ENCODE measurements at regions not wholly inside any gene's neighbourhood (a gene's known extent, or its start where the extent isn't known, plus 50 kb on each side); places are given as distances from the start of the nearest gene placed in this dataset.

GRCh38 chr1:188359315-188359714 lies 1530.6 kb downstream of the PLA2G4A start:
- intact Hi-C loops (cut with micrococcal nuclease) = no loop called here
- ATAC-seq = no peak

GRCh38 chr1:188363943-188364342 lies 1535.2 kb downstream of the PLA2G4A start:
- intact Hi-C loops (cut with micrococcal nuclease) = no loop called here
- DNase-seq (no peak), ATAC-seq (no peak)

More at GRCh38 chr1:188359315-188359714, 1530.6 kb downstream of the PLA2G4A start:
- DNase-seq = no peak

- no peak for DNase-seq
- no peak for ATAC-seq
- intact Hi-C loops (cut with micrococcal nuclease) = no loop called here
Measured at GRCh38 chr1:188364927-188365449, 1536.2 kb downstream of the PLA2G4A start.

- intact Hi-C loops (cut with micrococcal nuclease) = no loop called here
- ATAC-seq (no peak), DNase-seq (no peak)
Measured at GRCh38 chr1:188365874-188366273, 1537.1 kb downstream of the PLA2G4A start.

- no peak for ATAC-seq
- intact Hi-C loops (cut with micrococcal nuclease) = no loop called here
- DNase-seq = no peak
Measured at GRCh38 chr1:188367661-188368060, 1538.9 kb downstream of the PLA2G4A start.

- DNase-seq (no peak), ATAC-seq (no peak)
- intact Hi-C loops (cut with micrococcal nuclease) = no loop called here
Measured at GRCh38 chr1:188371295-188371806, 1542.6 kb downstream of the PLA2G4A start.

GRCh38 chr1:188372821-188373220 lies 1544.1 kb downstream of the PLA2G4A start:
- ATAC-seq (no peak), DNase-seq (no peak)
- intact Hi-C loops (cut with micrococcal nuclease) = no loop called here

GRCh38 chr1:188382851-188383250 lies 1554.1 kb downstream of the PLA2G4A start:
- no peak for ATAC-seq
- intact Hi-C loops (cut with micrococcal nuclease) = no loop called here
- no peak for DNase-seq

GRCh38 chr1:188386161-188386560 lies 1557.4 kb downstream of the PLA2G4A start:
- no peak for ATAC-seq
- intact Hi-C loops (cut with micrococcal nuclease) = no loop called here
- no peak for DNase-seq

- no peak for ATAC-seq
Measured at GRCh38 chr1:188386666-188387065, 1557.9 kb downstream of the PLA2G4A start.

GRCh38 chr1:188394677-188395076 lies 1565.9 kb downstream of the PLA2G4A start:
- ATAC-seq (no peak), DNase-seq (no peak)
- intact Hi-C loops (cut with micrococcal nuclease) = no loop called here

More at GRCh38 chr1:188386666-188387065, 1557.9 kb downstream of the PLA2G4A start:
- intact Hi-C loops (cut with micrococcal nuclease) = no loop called here
- no peak for DNase-seq

- DNase-seq = no peak
- ATAC-seq = no peak
- intact Hi-C loops (cut with micrococcal nuclease) = no loop called here
Measured at GRCh38 chr1:188397521-188397920, 1568.8 kb downstream of the PLA2G4A start.

- DNase-seq = no peak
- ATAC-seq = no peak
- intact Hi-C loops (cut with micrococcal nuclease) = no loop called here
Measured at GRCh38 chr1:188402986-188403385, 1574.2 kb downstream of the PLA2G4A start.

GRCh38 chr1:188406636-188407035 lies 1577.9 kb downstream of the PLA2G4A start:
- intact Hi-C loops (cut with micrococcal nuclease) = no loop called here
- no peak for DNase-seq
- no peak for ATAC-seq

- intact Hi-C loops (cut with micrococcal nuclease) = no loop called here
- DNase-seq (no peak), ATAC-seq (no peak)
Measured at GRCh38 chr1:188420177-188420576, 1591.4 kb downstream of the PLA2G4A start.

- DNase-seq = no peak
- intact Hi-C loops (cut with micrococcal nuclease) = no loop called here
- no peak for ATAC-seq
Measured at GRCh38 chr1:188423073-188423472, 1594.3 kb downstream of the PLA2G4A start.

GRCh38 chr1:188424176-188424575 lies 1595.4 kb downstream of the PLA2G4A start:
- DNase-seq (no peak), ATAC-seq (no peak)
- intact Hi-C loops (cut with micrococcal nuclease) = no loop called here

GRCh38 chr1:188425687-188426086 lies 1596.9 kb downstream of the PLA2G4A start:
- intact Hi-C loops (cut with micrococcal nuclease) = no loop called here
- ATAC-seq = no peak

GRCh38 chr1:188426561-188426960 lies 1597.8 kb downstream of the PLA2G4A start:
- intact Hi-C loops (cut with micrococcal nuclease) = no loop called here
- DNase-seq (no peak), ATAC-seq (no peak)

More at GRCh38 chr1:188425687-188426086, 1596.9 kb downstream of the PLA2G4A start:
- DNase-seq = no peak

GRCh38 chr1:188427642-188428041 lies 1598.9 kb downstream of the PLA2G4A start:
- DNase-seq = no peak
- no peak for ATAC-seq
- intact Hi-C loops (cut with micrococcal nuclease) = no loop called here

GRCh38 chr1:188429386-188429785 lies 1600.6 kb downstream of the PLA2G4A start:
- no peak for DNase-seq
- intact Hi-C loops (cut with micrococcal nuclease) = no loop called here
- no peak for ATAC-seq

- ATAC-seq = no peak
- DNase-seq = no peak
- intact Hi-C loops (cut with micrococcal nuclease) = no loop called here
Measured at GRCh38 chr1:188432427-188432826, 1603.7 kb downstream of the PLA2G4A start.
